Kidney glomerular epithelial cell (primary cell): ENCODE measurements at regions not wholly inside any gene's neighbourhood (a gene's known extent, or its start where the extent isn't known, plus 50 kb on each side); places are given as distances from the start of the nearest gene placed in this dataset.
A peak's percentile ranks its signal among the peaks of the same experiment; 100 is the strongest.

Experiments
- DNase-seq: peaks from one replicate; lab custom pipeline; 2025; lab: John Stamatoyannopoulos, UW

- no peak for DNase-seq
Observed at GRCh38 chr16:77553130-77553529, 118.3 kb upstream of the ADAMTS18 start.

GRCh38 chr16:77555126-77555525 lies 120.3 kb upstream of the ADAMTS18 start:
- peak; percentile 36 for DNase-seq

- peak; percentile 78 for DNase-seq
Observed at GRCh38 chr16:77555791-77556190, 121.0 kb upstream of the ADAMTS18 start.

- no peak for DNase-seq
Observed at GRCh38 chr16:77556201-77556873, 121.5 kb upstream of the ADAMTS18 start.

GRCh38 chr16:77557385-77557784 lies 122.6 kb upstream of the ADAMTS18 start:
- DNase-seq: no peak

- no peak for DNase-seq
Observed at GRCh38 chr16:77558786-77559185, 124.0 kb upstream of the ADAMTS18 start.

- DNase-seq: no peak
Observed at GRCh38 chr16:77562497-77562896, 127.7 kb upstream of the ADAMTS18 start.

- peak; percentile 52 for DNase-seq
Observed at GRCh38 chr16:77564791-77565390, 130.1 kb upstream of the ADAMTS18 start.

GRCh38 chr16:77569406-77569805 lies 134.6 kb upstream of the ADAMTS18 start:
- no peak for DNase-seq

GRCh38 chr16:77570574-77570973 lies 135.7 kb upstream of the ADAMTS18 start:
- no peak for DNase-seq

GRCh38 chr16:77571115-77571862 lies 136.5 kb upstream of the ADAMTS18 start:
- no peak for DNase-seq

GRCh38 chr16:77574867-77575624 lies 140.2 kb upstream of the ADAMTS18 start:
- peak; percentile 36 for DNase-seq

- DNase-seq: peak; percentile 69
Observed at GRCh38 chr16:77579351-77579891, 142.9 kb upstream of the NUDT7 start.

GRCh38 chr16:77581706-77582105 lies 140.6 kb upstream of the NUDT7 start:
- no peak for DNase-seq

GRCh38 chr16:77584205-77584859 lies 138.0 kb upstream of the NUDT7 start:
- DNase-seq: peak; percentile 65

- peak; percentile 69 for DNase-seq
Observed at GRCh38 chr16:77585379-77586251, 136.7 kb upstream of the NUDT7 start.

- DNase-seq: no peak
Observed at GRCh38 chr16:77588389-77588788, 133.9 kb upstream of the NUDT7 start.

- DNase-seq: no peak
Observed at GRCh38 chr16:77589071-77589765, 133.1 kb upstream of the NUDT7 start.

- no peak for DNase-seq
Observed at GRCh38 chr16:77590707-77591106, 131.6 kb upstream of the NUDT7 start.

GRCh38 chr16:77591347-77591746 lies 131.0 kb upstream of the NUDT7 start:
- no peak for DNase-seq
